ENCODE measurements at regions not wholly inside any gene's neighbourhood (a gene's known extent, or its start where the extent isn't known, plus 50 kb on each side); places are given as distances from the start of the nearest gene placed in this dataset.

DNA sequence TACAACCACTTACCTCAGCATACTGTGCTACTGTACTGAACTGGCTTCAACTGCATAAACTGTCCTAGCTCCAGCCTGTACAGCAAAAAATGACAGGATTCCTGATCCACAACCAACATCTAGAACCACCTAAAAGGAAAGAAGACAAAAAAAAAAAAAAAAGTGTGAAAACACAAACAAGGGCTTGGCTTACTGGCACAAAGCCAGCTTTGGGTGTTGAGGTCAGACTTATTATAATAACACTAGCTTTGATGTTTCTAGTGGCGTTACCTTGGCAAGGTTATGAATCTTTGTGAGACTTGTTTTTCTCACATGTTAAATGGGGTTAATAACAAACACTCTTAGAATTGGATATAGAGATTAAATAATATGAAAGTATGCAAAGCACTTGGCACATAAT, 148.5 kb upstream of the PUM3 start:
- intact Hi-C loops (cut with micrococcal nuclease; ENCODE audit: unreplicated experiment) = no loop called here
- TF ChIP-seq CTCF (IDR thresholded peaks at IDR 0.05; ENCODE audit: insufficient read depth in 1 of 2, low read depth in 1 of 2, low read length in 1 of 2, severe bottlenecking in 1 of 2, unreplicated experiment in 1 of 2) = no peak
- Histone ChIP-seq H3K36me3 (ENCODE audit: control insufficient read depth, insufficient read depth, low read length) (no peaks in the 10 kb centered on the region), H3K4me3 (ENCODE audit: low read depth, low read length) (no peak overlapping the region), H3K9me3 (no peaks in the 10 kb centered on the region), H3K27me3 (replicated peaks; ENCODE audit: control insufficient read depth, insufficient read depth, low read length) (no peaks in the 10 kb centered on the region), H3K4me1 (no peaks in the 10 kb centered on the region)
- ChIA-PET POLR2A (no interaction called here), CTCF (no interaction called here)
- Mint-ChIP-seq H3K27ac (ENCODE audit: unreplicated experiment) (no peak overlapping the region), H3K36me3 (ENCODE audit: insufficient read depth, unreplicated experiment) (no peaks in the 10 kb centered on the region), H3K4me1 (ENCODE audit: low read depth, unreplicated experiment) (no peaks in the 10 kb centered on the region), H3K4me3 (ENCODE audit: unreplicated experiment) (no peak overlapping the region), H3K27me3 (ENCODE audit: insufficient read depth, unreplicated experiment) (no peaks in the 10 kb centered on the region), H3K9me3 (ENCODE audit: unreplicated experiment) (no peaks in the 10 kb centered on the region)
- no TSS peak for BruUV-seq (replicated peaks)
- DNase-seq = no peak

DNA sequence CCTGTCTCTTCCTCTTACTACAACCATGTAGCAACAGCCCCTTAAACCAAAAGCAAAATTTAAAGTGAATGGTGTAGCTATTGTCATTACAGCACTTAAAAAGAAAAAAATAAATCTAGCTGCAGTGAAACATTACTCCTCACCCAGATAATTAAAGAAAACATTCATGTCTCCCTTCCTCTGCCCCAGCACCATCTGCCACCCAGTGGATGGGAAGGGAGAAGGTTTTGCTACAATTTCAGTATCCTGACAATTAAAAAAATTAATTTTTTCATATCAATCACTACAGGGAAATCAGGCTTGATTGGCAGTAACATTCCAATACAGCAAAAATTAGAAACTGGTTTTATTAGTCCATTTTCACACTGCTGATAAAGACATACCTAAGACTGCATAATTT, 147.4 kb upstream of the PUM3 start:
- H3K27me3 Mint-ChIP-seq (ENCODE audit: insufficient read depth, unreplicated experiment) = peaks cover 3% of the 10 kb centered on the region
- H3K36me3 Mint-ChIP-seq (ENCODE audit: insufficient read depth, unreplicated experiment) = no peaks in the 10 kb centered on the region
- ChIA-PET POLR2A (no interaction called here), CTCF (no interaction called here)
- no peaks in the 10 kb centered on the region for H3K9me3 ChIP-seq
- no peak overlapping the region for H3K4me3 ChIP-seq (ENCODE audit: low read depth, low read length)
- intact Hi-C loops (cut with micrococcal nuclease; ENCODE audit: unreplicated experiment) = no loop called here
- H3K4me3 Mint-ChIP-seq (ENCODE audit: unreplicated experiment) = no peak overlapping the region
- no peak for DNase-seq
- no peak overlapping the region for H3K27ac Mint-ChIP-seq (ENCODE audit: unreplicated experiment)
- no peak for TF ChIP-seq CTCF (IDR thresholded peaks at IDR 0.05; ENCODE audit: insufficient read depth in 1 of 2, low read depth in 1 of 2, low read length in 1 of 2, severe bottlenecking in 1 of 2, unreplicated experiment in 1 of 2)
- no TSS peak for BruUV-seq (replicated peaks)
- no peaks in the 10 kb centered on the region for H3K27me3 ChIP-seq (replicated peaks; ENCODE audit: control insufficient read depth, insufficient read depth, low read length)
- H3K36me3 ChIP-seq (ENCODE audit: control insufficient read depth, insufficient read depth, low read length) = no peaks in the 10 kb centered on the region
- H3K4me1 ChIP-seq = no peaks in the 10 kb centered on the region
- no peaks in the 10 kb centered on the region for H3K4me1 Mint-ChIP-seq (ENCODE audit: low read depth, unreplicated experiment)
- H3K9me3 Mint-ChIP-seq (ENCODE audit: unreplicated experiment) = no peaks in the 10 kb centered on the region

DNA sequence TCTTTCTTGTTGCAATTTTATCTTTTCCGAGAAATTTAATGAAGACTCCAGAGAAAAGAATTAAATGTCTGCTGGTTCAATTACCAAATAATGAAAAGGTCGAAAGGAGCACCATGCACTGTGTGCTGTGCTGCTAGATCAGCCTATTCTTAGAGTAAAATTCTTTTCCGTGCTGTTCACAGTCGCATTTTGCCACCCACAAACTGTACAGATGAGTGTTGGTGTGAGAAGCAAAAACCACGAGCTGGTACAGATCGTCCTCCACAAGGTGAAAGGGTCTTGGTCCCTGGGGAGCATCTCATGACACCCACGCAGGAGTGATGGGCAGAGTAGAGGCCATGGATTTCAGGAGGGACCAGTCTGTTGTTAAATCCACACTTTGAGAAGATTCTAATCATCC, 143.8 kb upstream of the PUM3 start:
- TF ChIP-seq CTCF (IDR thresholded peaks at IDR 0.05; ENCODE audit: insufficient read depth in 1 of 2, low read depth in 1 of 2, low read length in 1 of 2, severe bottlenecking in 1 of 2, unreplicated experiment in 1 of 2) = no peak
- CTCF ChIA-PET = no interaction called here
- Histone ChIP-seq H3K27me3 (replicated peaks; ENCODE audit: control insufficient read depth, insufficient read depth, low read length) (no peaks in the 10 kb centered on the region), H3K9me3 (no peaks in the 10 kb centered on the region), H3K4me3 (ENCODE audit: low read depth, low read length) (no peak overlapping the region), H3K4me1 (no peaks in the 10 kb centered on the region), H3K36me3 (ENCODE audit: control insufficient read depth, insufficient read depth, low read length) (no peaks in the 10 kb centered on the region)
- no peaks in the 10 kb centered on the region for H3K4me1 Mint-ChIP-seq (ENCODE audit: low read depth, unreplicated experiment)
- DNase-seq = no peak
- no peak overlapping the region for H3K27ac Mint-ChIP-seq (ENCODE audit: unreplicated experiment)
- POLR2A ChIA-PET = no interaction called here
- no TSS peak for BruUV-seq (replicated peaks)
- no peaks in the 10 kb centered on the region for H3K9me3 Mint-ChIP-seq (ENCODE audit: unreplicated experiment)
- no peaks in the 10 kb centered on the region for H3K36me3 Mint-ChIP-seq (ENCODE audit: insufficient read depth, unreplicated experiment)
- intact Hi-C loops (cut with micrococcal nuclease; ENCODE audit: unreplicated experiment) = no loop called here
- no peak overlapping the region for H3K4me3 Mint-ChIP-seq (ENCODE audit: unreplicated experiment)
- H3K27me3 Mint-ChIP-seq (ENCODE audit: insufficient read depth, unreplicated experiment) = peaks cover 9% of the 10 kb centered on the region
